Stimulated activated CD4-positive, alpha-beta T cell treated with anti-CD3 and anti-CD28 coated beads, TNF-alpha, amount 100 ng/mL, for 24 hours (primary cell): ENCODE measurements at regions not wholly inside any gene's neighbourhood (a gene's known extent, or its start where the extent isn't known, plus 50 kb on each side); places are given as distances from the start of the nearest gene placed in this dataset.

Experiments
- DNase-seq, 3 experiments: peaks; one replicate each; pipeline ENCODE4 v3.0.0-alpha.2; 2020; ENCODE audit warnings: low read depth in 3 of 3

DNA sequence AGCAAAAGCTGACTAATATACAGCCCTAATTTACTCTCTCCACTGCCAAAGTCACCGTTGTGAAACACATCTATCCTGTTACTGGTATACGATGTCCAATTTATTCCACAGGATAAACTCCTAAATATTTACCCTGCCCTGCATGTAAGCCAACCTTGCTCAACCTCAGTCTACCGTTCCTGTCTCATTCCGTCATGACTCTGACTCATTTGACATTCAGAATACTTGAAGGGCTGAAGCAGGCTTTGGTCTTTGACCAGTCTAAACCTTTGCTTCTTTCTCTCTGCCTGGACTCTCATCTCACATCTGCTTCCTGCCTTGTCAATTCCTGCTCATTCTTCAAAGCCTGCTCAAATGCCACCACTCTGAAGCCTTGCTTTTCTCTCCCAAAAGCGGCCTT is 157.5 kb downstream of the SCP2D1 start:
- no peak for DNase-seq

GRCh38 chr20:18971574-18971973 is 158.0 kb downstream of the SCP2D1 start:
- no peak for DNase-seq

GRCh38 chr20:18972251-18972876 is 158.8 kb downstream of the SCP2D1 start:
- DNase-seq = no peak

DNA sequence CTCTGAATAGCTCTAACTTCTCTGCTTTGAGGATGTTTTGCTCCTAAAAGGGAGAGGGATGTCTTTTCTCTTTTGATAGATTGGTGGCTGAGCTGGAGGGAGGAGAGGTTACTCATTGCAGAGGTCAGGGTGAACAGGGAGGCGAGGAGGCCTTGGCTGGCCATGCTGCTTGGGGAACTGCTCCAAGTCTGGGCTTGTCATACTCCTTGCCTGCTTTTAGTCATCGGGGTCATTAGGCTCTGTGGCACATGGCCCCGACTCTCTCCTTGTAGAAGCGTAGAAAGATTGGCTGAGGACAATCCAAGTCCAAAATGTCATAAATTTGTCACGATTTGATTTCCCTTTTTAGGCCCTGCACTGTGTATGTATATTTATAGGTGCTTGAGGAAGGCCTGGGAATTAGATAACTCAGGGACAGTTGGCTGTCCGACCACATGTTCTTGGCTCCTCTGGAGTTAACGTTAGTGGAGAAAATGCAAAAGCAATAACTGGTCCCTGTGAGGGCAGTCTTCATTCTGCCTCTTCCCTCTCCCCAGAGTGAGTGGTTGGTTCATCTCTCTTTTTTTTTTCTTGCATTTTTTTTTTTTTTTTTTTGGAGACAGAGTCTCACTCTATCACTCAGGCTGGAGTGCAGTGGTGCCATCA is 160.1 kb downstream of the SCP2D1 start:
- no peak for DNase-seq

DNA sequence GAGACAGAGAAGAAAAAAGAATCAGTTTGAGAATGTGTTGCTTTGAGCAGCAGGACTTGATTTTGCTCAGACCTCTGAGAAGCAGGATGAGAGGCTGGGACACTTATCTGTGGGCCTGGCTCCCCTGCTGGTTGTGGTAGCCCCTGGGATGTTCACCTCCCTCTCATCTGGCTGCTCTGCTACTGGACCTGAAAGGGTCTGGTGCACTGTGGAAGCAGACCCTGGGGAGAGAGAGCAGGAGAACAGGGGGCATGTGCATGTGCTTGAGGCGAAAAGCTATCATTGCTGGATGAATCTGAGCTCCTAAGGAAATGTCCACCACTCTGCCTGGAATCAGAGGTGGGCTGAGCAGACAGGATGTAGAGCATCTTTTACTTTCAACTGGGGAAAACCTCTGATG is 161.1 kb downstream of the SCP2D1 start:
- DNase-seq = no peak

DNA sequence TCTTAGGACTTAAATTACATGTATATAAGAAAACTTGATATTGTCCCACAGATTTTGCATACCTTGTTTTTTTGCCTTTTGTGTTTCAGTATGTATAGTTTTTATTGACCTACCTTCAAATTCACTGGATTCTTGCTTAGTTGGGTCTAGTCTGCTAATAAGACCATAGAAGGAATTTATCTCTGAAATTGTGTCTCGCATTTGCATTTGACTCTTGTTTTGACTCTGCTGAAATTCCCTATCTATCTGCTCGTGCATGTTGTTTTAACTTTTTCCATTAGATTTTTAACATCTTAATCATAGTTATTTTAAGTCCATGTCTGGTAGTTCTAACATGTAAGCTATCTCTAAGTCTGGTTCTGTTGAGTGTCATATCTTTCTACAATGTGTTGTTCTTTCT is 163.9 kb downstream of the SCP2D1 start:
- DNase-seq = no peak

DNA sequence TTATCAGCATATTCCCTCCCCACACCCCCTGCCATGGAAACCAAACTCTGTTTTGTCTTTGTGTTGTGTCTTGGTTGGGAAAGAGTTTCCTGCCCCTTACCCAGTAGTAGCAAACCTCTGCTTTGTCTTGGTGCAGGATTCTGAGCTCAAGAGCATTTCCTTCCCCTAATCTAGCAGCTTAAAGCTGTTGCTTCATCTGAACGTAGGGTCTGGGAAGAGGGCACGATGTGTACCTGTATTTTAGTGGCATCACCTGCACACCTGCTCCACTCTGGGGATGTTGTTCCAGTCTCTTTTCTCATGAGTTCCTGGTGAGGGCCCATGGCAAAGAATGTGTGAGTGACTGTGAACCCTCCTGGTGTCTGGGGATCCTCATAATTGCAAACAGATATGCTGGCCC is 164.7 kb downstream of the SCP2D1 start:
- DNase-seq = no peak

DNA sequence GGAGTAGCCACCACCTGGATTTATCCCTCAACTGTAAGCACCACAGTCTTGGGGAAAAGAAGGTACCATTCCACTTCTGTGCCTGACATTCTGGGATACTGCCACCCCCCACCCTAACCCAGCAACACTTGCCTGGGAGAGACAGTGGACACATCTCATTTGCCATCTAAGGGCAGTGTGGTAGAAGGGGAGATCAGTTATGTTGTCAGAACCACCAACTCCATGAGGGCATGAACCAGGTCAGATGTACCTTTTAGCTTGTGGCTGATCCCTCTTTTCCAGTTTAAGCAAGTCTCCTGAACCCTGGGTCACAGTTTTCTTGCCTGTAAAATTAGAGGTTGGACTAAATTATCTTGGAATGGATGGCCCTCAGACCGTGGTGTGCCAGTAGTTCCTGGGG is 165.5 kb downstream of the SCP2D1 start:
- no peak for DNase-seq

- no peak for DNase-seq
Observed at GRCh38 chr20:18981962-18982539, 168.5 kb downstream of the SCP2D1 start.

GRCh38 chr20:18983796-18984195 is 170.2 kb downstream of the SCP2D1 start:
- DNase-seq = no peak

- DNase-seq = no peak
Observed at GRCh38 chr20:18984238-18985200, 170.9 kb downstream of the SCP2D1 start.

DNA sequence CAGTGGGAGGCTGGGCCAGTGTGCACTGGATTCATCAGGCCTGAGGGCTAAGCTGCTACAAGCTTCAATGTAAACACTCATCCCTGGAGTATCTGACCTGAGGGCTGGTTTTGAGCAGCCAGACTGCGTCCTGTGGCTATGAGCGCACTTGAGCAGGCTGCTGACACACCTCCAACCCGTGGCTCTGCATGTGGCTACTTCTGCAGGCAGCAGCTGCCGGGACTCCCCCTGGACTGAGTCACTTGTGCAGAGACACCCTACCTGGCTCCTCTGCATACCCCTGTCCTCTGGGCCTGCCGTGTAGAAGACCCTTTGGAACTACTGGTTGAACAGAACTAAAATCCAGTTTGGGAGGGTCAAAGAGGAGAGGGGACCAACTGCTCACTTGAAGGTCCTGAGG is 172.0 kb downstream of the SCP2D1 start:
- no peak for DNase-seq

- DNase-seq = no peak
Observed at GRCh38 chr20:18986146-18986830, 172.7 kb downstream of the SCP2D1 start.

GRCh38 chr20:18986895-18987580 is 173.5 kb downstream of the SCP2D1 start:
- no peak for DNase-seq

DNA sequence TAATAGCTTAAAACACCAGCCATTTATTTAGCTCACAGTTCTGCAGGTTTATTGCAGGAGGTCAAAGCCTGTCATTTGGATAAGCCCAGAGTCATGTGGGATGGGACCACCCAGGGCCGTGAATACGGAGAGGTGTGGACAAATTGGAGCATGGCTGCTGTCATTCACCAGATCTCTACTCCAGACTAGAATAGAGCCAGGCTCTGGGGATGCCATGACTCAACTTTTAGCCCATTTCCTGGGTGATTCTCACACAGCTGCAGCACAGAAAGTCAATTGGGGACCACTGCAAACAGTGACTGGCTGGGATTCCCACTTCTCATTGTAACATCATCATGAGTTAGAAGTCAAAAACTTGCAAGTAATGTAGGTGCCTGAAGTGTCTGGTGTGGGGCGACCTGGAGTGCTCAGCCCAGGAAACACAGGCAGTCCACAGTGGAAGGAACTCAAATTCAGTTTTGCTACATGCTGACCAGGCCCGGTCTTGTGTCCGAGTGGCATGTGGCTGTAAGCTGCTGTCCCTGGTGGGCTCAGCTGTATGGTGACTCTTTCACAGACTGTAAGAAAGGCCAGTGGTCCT is 174.3 kb downstream of the SCP2D1 start:
- no peak for DNase-seq

DNA sequence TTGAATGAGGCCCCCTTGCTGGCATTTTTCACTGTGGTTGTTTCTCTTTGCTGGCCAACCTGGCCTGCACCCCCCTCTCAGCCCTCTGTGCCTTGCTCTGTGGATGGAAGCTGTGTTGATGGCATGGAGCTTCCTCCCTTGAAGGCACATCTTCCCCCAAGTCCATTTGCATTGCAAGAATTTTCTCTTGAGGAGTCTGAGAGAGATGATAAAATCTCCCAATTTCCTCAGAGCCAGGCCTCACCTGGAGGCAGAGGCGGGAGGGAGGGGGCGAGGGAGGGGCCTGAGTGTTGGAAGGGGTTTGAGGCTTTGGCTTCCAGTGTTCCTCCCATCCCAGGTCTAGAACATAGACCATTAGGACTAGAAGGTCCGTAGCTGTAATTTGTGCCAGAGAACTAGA is 175.1 kb downstream of the SCP2D1 start:
- DNase-seq = no peak

GRCh38 chr20:18989736-18990474 is 176.3 kb downstream of the SCP2D1 start:
- DNase-seq = no peak

DNA sequence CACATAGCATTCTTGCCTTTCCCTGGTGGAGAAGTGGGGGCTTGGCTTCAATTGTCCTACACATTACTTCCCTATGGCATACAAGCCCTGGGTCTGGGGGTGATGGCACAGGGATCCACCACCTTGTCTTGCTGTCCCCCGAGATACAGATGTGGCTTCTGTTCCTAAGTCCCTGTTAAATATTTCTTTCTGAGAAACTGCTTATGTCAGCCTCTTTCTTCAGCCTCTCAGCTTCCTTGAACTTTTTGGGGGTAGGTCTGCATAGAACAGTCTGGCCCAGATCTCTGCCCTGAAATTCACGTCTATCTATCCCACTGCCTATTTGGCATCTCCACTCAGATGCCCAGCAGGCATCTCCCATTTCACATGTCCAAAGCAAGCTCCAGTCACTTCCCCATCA is 177.4 kb downstream of the SCP2D1 start:
- DNase-seq = no peak

- DNase-seq = no peak
Observed at GRCh38 chr20:18992418-18992817, 178.8 kb downstream of the SCP2D1 start.

DNA sequence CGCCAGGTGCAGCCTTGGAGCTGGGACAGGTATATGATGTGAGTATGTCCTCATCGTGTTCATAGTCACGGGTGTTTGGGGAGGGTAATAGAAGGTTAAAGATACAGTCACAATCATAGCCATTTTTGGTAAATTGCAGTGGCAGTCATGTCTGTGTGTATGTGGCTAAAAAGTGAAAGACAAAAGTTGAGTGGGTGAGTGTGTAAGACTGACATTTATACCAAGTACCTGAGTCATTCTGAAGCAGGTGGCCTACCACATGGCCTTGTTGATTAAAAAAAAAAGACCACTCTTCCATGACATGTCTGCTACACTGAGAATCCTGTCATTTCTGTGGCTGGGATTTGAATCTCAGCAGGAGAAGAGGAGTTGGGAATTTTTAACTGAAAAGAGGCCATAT is 181.9 kb downstream of the SCP2D1 start:
- DNase-seq = no peak
